ENCODE measurements at regions not wholly inside any gene's neighbourhood (a gene's known extent, or its start where the extent isn't known, plus 50 kb on each side); places are given as distances from the start of the nearest gene placed in this dataset.

GRCh38 chr6:33924681-33925080 lies 120.9 kb upstream of the MLN start:
- CTCF ChIA-PET, result no interaction called here
- H3K27ac ChIP-seq (ENCODE audit: low read depth, low read length), result no peak overlapping the region
- no peak overlapping the region for H3K4me3 ChIP-seq (ENCODE audit: low read depth, low read length)
- no peak for TF ChIP-seq CTCF (IDR thresholded peaks at IDR 0.05; ENCODE audit: low read depth, low read length)
- no peaks in the 10 kb centered on the region for H3K9me3 ChIP-seq (ENCODE audit: control insufficient read depth, insufficient read depth, low read length)
- peaks cover 25% of the 10 kb centered on the region for H3K27me3 ChIP-seq (ENCODE audit: control insufficient read depth, insufficient read depth, low read length)
- POLR2A ChIA-PET, result no interaction called here
- no peak for DNase-seq (ENCODE audit: low read depth, low spot score)

- POLR2A ChIA-PET, result interaction anchor here (0.6 kb wide), 1 partner anchor 43 kb away, joined by 3 read pairs; no protein-coding TSS in a partner anchor
- no peak overlapping the region for H3K4me3 ChIP-seq (ENCODE audit: low read depth, low read length)
- CTCF ChIA-PET, result no interaction called here
- H3K27me3 ChIP-seq (ENCODE audit: control insufficient read depth, insufficient read depth, low read length), result peaks cover 26% of the 10 kb centered on the region
- no peak overlapping the region for H3K27ac ChIP-seq (ENCODE audit: low read depth, low read length)
- no peak for TF ChIP-seq CTCF (IDR thresholded peaks at IDR 0.05; ENCODE audit: low read depth, low read length)
- H3K9me3 ChIP-seq (ENCODE audit: control insufficient read depth, insufficient read depth, low read length), result no peaks in the 10 kb centered on the region
- no peak for DNase-seq (ENCODE audit: low read depth, low spot score)
These were observed 120.2 kb upstream of the MLN start for GRCh38 chr6:33923857-33924514.

GRCh38 chr6:33921745-33922144 lies 117.9 kb upstream of the MLN start:
- H3K27ac ChIP-seq (ENCODE audit: low read depth, low read length), result no peak overlapping the region
- H3K4me3 ChIP-seq (ENCODE audit: low read depth, low read length), result no peak overlapping the region
- ChIA-PET CTCF (interaction anchor here (0.5 kb wide), 1 partner anchor 36 kb away, joined by 3 read pairs; no protein-coding TSS in a partner anchor), POLR2A (no interaction called here)
- no peak for DNase-seq (ENCODE audit: low read depth, low spot score)
- no peaks in the 10 kb centered on the region for H3K9me3 ChIP-seq (ENCODE audit: control insufficient read depth, insufficient read depth, low read length)
- peaks cover 28% of the 10 kb centered on the region for H3K27me3 ChIP-seq (ENCODE audit: control insufficient read depth, insufficient read depth, low read length)
- no peak for TF ChIP-seq CTCF (IDR thresholded peaks at IDR 0.05; ENCODE audit: low read depth, low read length)

GRCh38 chr6:33918175-33918695 lies 114.4 kb upstream of the MLN start:
- DNase-seq (ENCODE audit: low read depth, low spot score), result no peak
- CTCF ChIA-PET, result no interaction called here
- Histone ChIP-seq H3K27ac (ENCODE audit: low read depth, low read length) (no peak overlapping the region), H3K27me3 (ENCODE audit: control insufficient read depth, insufficient read depth, low read length) (peaks cover 36% of the 10 kb centered on the region), H3K9me3 (ENCODE audit: control insufficient read depth, insufficient read depth, low read length) (no peaks in the 10 kb centered on the region), H3K4me3 (ENCODE audit: low read depth, low read length) (no peak overlapping the region)
- TF ChIP-seq CTCF (IDR thresholded peaks at IDR 0.05; ENCODE audit: low read depth, low read length), result no peak
- POLR2A ChIA-PET, result no interaction called here

- H3K4me3 ChIP-seq (ENCODE audit: low read depth, low read length), result no peak overlapping the region
- DNase-seq (ENCODE audit: low read depth, low spot score), result no peak
- no peak overlapping the region for H3K27ac ChIP-seq (ENCODE audit: low read depth, low read length)
- ChIA-PET POLR2A (no interaction called here), CTCF (no interaction called here)
- H3K9me3 ChIP-seq (ENCODE audit: control insufficient read depth, insufficient read depth, low read length), result no peaks in the 10 kb centered on the region
- peaks cover 40% of the 10 kb centered on the region for H3K27me3 ChIP-seq (ENCODE audit: control insufficient read depth, insufficient read depth, low read length)
- no peak for TF ChIP-seq CTCF (IDR thresholded peaks at IDR 0.05; ENCODE audit: low read depth, low read length)
These were observed 111.3 kb upstream of the MLN start for GRCh38 chr6:33915134-33915533.
